ENCODE measurements at regions not wholly inside any gene's neighbourhood (a gene's known extent, or its start where the extent isn't known, plus 50 kb on each side); places are given as distances from the start of the nearest gene placed in this dataset.

DNA sequence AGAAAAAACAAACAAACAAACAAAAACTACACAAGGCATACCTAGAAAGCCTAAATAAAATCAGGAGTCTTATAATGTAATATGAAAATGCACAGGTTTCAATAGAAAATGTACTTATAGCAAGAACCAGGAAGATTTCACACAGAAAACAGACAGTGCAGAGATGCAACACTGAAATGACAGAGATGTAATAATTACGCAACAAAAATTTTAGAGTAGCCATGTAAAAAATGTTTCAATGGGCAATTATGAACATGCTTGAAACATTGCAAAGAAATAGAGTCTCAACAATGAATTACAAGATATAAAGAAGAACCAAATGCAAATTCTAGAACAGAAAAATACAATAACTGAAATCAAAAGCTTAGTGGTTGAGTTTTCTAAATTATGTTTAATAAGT is 405.9 kb downstream of the PLK2 start:
- DNase-seq, result no peak

DNA sequence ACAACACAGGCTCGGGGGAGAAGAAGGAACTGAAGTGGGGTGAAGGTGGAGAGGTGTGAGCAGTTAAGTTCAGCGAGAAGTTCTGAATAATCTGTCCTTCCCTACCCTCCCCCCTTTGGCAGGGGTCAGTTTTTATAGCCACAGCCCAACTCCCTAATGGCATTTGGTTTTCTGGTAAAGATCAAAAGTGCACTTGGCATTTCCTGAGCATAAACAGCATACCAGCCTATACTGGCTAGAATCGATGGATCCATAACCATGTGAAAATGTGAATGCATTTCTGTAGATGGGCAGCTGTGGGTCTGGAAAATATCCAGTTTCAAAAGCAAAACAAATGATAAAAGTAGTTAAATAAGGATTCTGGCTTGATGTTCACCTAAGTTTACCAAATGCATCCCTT is 410.9 kb downstream of the PLK2 start:
- DNase-seq, result no peak

DNA sequence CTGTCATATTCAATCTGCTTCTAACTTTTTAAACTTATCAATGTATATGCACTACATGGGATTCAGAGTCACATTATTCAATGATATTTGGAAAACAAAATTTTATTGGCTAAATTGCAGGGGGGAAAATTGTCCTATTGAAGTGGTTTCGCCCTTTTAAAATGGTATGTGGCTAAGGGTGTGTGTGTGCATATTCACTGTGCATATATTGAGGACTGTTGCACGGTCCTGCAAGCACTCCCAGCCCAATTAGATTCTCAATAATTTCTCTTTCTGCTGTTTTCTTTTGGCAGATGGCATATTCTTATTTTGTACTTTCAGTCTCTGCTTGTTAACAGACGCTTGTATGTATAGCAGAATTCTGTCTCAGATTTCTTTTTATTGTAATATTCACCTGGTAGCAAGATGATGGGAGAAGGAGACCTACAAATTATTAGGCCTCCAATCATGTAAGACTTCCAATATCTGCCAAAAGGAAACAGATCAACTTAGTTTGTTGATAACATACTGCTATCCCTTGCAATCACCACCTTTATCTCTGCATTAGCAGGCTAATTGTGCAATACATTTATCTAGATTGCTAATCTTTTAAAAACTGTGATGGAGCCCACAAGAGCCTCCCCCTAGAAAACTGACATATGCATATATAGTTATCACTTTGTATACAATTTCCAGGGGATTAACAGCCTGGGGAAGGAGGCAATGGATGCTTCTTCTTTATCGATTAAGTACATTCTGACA is 411.5 kb downstream of the PLK2 start:
- no peak for DNase-seq

DNA sequence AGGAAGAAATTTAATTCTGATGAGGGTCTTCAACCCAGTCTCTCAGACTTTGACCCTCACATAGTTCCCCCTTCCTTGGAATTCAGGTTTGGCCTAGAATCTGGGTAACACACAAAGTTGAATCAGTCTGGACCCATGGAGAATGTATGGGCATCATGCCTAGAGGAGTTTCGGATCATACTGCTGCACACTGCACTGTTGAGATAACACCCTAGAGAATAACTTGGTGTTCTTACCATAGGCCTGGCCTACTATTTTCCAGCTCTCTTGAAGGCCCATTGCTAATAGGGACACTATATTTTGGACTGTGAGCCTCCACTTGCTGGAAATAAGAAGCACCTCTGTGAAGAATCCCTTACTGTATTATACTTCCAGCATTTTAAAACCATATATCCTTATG is 413.5 kb downstream of the PLK2 start:
- DNase-seq, result no peak

DNA sequence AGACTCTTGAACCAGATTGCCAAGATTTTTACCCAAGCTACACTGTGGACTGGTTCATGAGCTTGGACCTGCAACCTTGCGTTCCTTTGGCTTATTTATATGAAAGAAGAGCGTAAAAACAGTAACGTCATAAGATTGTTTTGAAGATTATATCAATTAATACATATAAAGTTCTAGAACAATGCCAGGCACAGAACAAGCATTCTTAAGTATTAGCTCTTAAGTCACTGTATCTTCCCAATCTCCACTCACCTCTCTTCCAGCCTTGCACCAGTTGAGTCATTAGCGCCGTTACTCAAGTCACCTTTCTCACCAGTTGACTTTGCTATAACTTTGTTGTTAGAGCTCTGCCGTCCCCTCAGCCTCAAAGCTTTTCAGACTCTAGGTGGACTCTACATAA is 415.7 kb downstream of the PLK2 start:
- DNase-seq, result no peak

DNA sequence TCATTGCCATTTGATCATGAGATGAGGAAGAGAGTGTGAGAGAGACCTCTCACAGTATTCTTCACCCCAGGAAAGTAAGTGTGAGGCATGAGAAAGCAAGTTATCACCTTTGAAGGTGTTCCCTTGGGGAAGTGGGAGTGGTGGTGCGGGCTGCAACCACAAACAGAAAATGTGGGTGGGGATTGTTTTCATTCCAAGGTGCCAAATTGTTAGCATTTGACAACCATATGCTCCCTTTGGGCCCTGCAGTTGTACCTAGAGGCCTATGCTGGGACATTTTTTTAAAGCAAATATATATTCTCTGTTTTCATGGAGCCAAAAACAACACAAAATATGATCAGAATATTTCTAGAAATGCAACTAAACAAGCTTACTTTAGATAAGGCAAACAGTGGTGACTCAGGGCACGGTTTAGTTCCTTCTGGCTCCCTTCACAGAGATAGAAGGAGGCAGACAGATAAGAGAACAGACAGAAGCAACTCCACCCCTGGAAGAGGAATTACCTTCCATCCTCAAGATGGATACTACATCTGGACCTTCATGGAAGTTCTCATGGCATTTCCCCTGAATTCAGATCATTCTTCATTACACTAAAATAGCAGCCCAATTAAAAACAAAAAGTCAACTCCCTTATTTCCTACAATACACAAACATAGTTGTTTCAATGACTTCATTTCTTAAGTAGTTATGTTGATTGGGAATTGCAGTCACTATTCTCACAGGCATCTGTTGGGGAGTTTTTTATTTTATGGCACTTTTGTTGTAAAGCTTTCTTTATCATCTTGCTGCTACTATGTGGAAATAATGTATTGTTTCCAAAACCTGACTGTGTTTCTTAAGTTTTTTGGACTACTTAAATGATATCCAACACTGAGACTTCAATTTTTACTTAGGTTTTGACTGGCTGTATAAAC is 416.6 kb downstream of the PLK2 start:
- DNase-seq, result no peak

DNA sequence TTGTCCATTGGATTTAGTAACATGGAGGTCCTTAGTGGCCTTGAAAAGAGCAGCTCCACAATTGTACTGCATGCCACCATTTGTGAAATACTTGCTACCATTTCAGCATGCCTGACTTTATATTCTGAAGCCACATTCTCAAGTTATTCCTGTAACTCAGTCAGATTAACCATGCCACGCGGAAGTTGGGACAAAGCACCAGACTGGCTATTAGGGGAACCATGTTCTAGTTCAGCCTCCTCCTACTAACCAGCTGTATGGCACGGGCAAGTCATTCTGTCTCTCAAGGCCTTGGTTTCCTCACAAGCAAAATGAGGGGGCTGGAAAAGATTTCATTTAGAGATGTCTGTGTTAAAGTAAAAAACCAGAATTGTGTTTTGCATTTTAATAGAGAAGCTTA is 418.0 kb downstream of the PLK2 start:
- DNase-seq, result no peak

GRCh38 chr5:58040846-58041245 is 419.0 kb downstream of the PLK2 start:
- no peak for DNase-seq

DNA sequence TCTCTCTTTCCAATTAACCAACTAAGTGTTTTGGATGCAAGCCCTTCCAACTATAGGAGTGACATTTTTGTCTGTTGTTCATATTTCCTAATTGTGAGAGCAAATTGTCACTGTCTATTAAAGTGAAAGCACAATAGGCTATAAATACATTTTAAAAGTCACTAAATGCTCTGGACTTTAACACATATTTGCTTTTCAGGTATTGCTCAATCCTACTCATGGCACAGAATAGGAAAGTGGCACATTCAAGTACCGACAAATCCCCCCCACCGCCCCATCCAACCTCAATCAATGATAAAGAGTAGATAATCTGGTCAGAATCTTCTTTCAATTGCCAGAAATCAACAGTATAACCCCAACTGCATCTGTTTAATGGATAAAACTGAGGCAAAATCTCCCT is 419.8 kb downstream of the PLK2 start:
- no peak for DNase-seq

DNA sequence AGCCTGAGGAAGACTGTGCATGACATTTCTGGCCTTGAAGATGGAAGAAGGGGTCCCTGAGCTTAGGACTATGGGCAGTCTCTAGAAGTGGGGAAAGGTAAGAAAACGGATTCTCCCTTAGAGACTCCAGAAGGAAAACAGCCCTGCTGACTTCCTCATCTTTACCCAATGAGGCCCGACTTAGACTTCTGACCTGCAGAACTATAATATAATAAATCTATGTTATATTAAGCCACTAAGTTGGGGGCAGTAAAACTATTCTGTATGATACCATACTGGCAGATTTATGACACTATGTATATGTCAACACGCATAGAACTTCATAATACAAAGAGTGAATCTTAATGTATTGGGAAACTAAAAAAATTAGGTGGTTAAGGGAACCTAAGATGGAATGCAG is 422.0 kb downstream of the PLK2 start:
- DNase-seq, result no peak

GRCh38 chr5:58025809-58026208 is 434.1 kb downstream of the PLK2 start:
- DNase-seq, result no peak

- no peak for DNase-seq
Measured at GRCh38 chr5:58024151-58024550, 435.7 kb downstream of the PLK2 start.

- DNase-seq, result no peak
Measured at GRCh38 chr5:58022055-58022454, 437.8 kb downstream of the PLK2 start.

GRCh38 chr5:58021466-58021865 is 438.4 kb downstream of the PLK2 start:
- no peak for DNase-seq

DNA sequence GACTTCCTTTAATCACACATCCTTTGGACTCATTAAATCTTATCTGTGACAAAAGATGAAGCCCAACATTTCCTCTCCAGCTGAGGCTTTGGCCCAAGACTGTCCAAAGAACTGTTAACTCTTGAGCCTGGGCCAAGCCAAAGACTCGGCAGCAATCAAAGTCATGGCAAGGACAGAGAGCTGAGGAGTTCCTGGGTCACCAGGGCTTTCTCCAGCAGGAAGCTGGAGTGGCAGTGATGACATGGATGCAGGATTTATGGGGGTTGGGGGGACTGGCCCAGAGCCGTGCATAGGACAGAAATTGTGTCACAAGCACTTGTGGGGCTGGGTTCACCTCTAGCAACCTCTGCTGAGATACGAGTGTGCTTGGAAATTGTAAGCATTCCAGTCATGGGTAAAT is 440.3 kb downstream of the PLK2 start:
- DNase-seq, result no peak

DNA sequence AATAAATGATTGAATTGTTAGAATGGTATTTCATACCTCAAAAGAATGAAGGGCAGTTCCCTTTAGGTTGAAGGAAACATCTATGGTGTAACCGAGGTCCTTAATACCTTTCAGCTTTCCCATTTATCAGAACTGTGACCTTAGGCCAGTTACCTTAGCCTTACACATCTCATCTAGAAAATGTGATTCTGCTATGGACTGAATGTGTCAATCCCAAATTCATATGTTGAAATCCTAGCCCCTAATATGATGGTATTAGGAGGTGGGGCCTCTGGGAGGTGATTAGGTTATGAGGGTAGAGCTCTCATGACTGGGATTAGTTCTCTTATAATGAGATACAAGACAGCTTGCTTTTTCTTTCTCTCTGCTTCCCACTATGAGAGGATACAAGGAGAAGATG is 441.9 kb downstream of the PLK2 start:
- no peak for DNase-seq

- DNase-seq, result no peak
Measured at GRCh38 chr5:58016877-58017276, 443.0 kb downstream of the PLK2 start.

- DNase-seq, result peak; percentile 67
Measured at GRCh38 chr5:58016358-58016757, 443.5 kb downstream of the PLK2 start.

- DNase-seq, result no peak
Measured at GRCh38 chr5:58015175-58015574, 444.7 kb downstream of the PLK2 start.

DNA sequence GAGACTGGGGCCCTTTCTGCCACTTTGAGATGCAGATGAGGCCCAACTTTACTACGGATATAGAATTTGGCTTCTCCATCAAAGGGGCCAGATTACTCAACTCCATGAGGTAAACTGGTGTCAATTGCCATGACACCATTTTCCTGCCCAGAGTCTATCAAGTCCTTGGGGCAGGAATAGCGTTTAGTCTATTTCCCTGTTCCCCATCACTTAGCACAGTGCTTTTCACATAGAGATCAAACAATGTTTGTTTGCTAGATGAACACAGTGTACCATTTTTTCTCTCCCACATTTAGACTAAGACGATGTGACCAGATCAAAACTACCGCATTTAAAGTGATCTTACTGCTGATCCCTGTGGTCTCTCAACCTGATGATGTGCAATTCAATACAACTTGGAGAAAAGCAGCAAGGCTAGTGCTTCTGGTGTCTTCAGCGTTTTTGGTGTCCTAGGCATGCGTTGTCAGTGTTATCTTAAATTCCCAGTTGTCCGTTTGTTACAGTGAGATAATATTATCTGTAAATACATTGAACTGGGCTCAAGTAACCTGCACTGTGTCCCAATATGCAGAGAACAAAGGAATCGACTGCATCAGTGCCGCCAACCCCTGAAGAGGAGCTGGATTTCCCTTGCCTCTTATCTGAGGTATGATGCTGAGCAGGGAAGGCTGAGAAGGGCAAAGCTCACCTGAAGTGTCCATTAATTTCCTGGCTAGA is 446.2 kb downstream of the PLK2 start:
- no peak for DNase-seq

GRCh38 chr5:58012801-58013315 is 447.0 kb downstream of the PLK2 start:
- DNase-seq, result no peak

DNA sequence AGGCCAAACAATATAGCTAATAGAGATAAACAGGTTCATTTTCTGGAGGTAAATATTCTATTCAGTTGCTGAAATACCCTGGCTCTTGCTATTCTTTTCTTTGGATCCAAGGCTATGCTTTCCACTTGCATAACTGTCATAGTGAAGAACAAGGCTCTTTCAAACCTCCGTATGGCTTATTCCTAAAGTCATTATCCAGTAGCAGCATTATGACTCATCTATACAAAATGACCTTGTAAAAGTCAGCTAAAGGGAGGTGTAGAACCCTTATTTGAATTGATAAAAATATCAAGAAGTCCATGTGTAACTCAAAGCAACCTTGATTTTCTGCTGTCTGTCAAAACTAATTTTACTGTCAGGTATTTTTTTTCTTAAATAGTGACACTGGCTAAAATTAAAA is 447.8 kb downstream of the PLK2 start:
- peak; percentile 26 for DNase-seq

DNA sequence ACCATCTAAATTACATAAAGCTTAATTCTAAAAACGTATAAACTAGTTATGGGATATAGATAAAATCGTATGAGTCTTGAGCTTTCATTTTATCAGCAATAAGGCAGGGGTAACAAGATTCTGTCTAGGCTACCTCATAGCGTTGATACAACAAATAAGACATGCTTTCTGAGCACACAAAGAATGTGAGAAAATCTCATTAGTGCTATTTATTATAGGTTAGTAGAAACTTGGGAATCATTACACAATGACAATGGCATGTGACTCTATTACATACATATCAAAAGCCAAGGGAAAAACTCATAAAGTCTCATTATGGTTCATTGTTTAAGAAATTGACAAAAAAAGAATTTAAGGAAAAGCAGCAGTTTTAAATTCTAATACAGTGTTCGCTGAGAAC is 448.6 kb downstream of the PLK2 start:
- no peak for DNase-seq

DNA sequence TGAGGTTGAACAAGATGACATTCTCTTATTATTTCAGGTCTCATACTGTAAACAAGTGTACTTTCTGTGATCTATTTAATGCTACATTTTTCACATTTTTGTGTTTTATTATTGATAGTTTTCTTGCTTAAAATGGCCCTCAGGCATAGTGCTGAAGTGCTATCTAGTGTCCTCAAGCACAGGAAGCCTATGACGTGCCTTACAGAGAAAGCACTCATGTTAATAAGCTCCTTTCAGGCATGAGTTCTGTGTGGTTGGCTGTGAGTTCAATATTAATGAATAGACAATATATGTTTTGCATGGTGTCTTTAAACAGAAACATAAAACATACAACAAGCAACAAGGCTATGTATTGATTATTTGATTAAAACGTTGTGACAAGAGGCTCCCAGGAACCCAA is 450.1 kb downstream of the PLK2 start:
- DNase-seq, result no peak

All from EL (cell line).